GM21825 (cell line): ENCODE measurements at regions not wholly inside any gene's neighbourhood (a gene's known extent, or its start where the extent isn't known, plus 50 kb on each side); places are given as distances from the start of the nearest gene placed in this dataset.

Experiments
- ATAC-seq: cut with Tn5 transposase; IDR thresholded peaks from one replicate; pipeline ENCODE4 v1.9.1; 2021; ENCODE audit warnings: mild to moderate bottlenecking, moderate library complexity; ENCODE audit not compliant: unreplicated experiment

- no peak for ATAC-seq
These were observed 229.2 kb downstream of the PTTG2 start for GRCh38 chr4:38189445-38189844.

- no peak for ATAC-seq
These were observed 230.6 kb downstream of the PTTG2 start for GRCh38 chr4:38190717-38191178.

- no peak for ATAC-seq
These were observed 232.3 kb downstream of the PTTG2 start for GRCh38 chr4:38192516-38192915.

GRCh38 chr4:38193236-38193863 is 233.2 kb downstream of the PTTG2 start:
- no peak for ATAC-seq

GRCh38 chr4:38194047-38194602 is 233.9 kb downstream of the PTTG2 start:
- ATAC-seq: no peak

- no peak for ATAC-seq
These were observed 235.3 kb downstream of the PTTG2 start for GRCh38 chr4:38195486-38195885.

- no peak for ATAC-seq
These were observed 235.7 kb downstream of the PTTG2 start for GRCh38 chr4:38195911-38196310.

- no peak for ATAC-seq
These were observed 242.0 kb downstream of the PTTG2 start for GRCh38 chr4:38202242-38202641.

- ATAC-seq: no peak
These were observed 243.4 kb downstream of the PTTG2 start for GRCh38 chr4:38203609-38204008.

- ATAC-seq: no peak
These were observed 244.3 kb downstream of the PTTG2 start for GRCh38 chr4:38204339-38205035.

GRCh38 chr4:38205261-38205660 is 245.1 kb downstream of the PTTG2 start:
- no peak for ATAC-seq

- ATAC-seq: no peak
These were observed 246.9 kb downstream of the PTTG2 start for GRCh38 chr4:38207110-38207457.

GRCh38 chr4:38209654-38210053 is 249.5 kb downstream of the PTTG2 start:
- no peak for ATAC-seq

- no peak for ATAC-seq
These were observed 250.4 kb downstream of the PTTG2 start for GRCh38 chr4:38210396-38211114.

- ATAC-seq: no peak
These were observed 251.7 kb downstream of the PTTG2 start for GRCh38 chr4:38211885-38212284.

GRCh38 chr4:38213083-38213805 is 253.0 kb downstream of the PTTG2 start:
- ATAC-seq: no peak

- no peak for ATAC-seq
These were observed 262.7 kb downstream of the PTTG2 start for GRCh38 chr4:38222892-38223291.

- no peak for ATAC-seq
These were observed 263.1 kb downstream of the PTTG2 start for GRCh38 chr4:38223306-38223705.

GRCh38 chr4:38223782-38224236 is 263.6 kb downstream of the PTTG2 start:
- ATAC-seq: no peak

GRCh38 chr4:38224850-38225249 is 264.7 kb downstream of the PTTG2 start:
- ATAC-seq: no peak

- no peak for ATAC-seq
These were observed 266.0 kb downstream of the PTTG2 start for GRCh38 chr4:38226170-38226569.
